OCI-LY3 (cell line): ENCODE measurements at regions not wholly inside any gene's neighbourhood (a gene's known extent, or its start where the extent isn't known, plus 50 kb on each side); places are given as distances from the start of the nearest gene placed in this dataset.

Source experiments
- CTCF ChIP-seq: fragments of 200-600, 300-600 bp; sonication (generic); IDR thresholded peaks from 2 replicates; pipeline ENCODE4 v1.5.1; 2014; ENCODE audit warnings: antibody characterized with exemption, low read length, low read depth
- EZH2phosphoT487 ChIP-seq: fragments of 200-600 bp; shearing (Covaris generic); IDR thresholded peaks from 2 replicates; pipeline ENCODE4 v1.6.1; 2018; ENCODE audit warnings: antibody characterized with exemption, mixed run types, low read depth

- no peak for TF ChIP-seq CTCF
- no peak for TF ChIP-seq EZH2phosphoT487
Observed at GRCh38 chr11:36791957-36792356, 193.9 kb upstream of the RAG2 start.
